ENCODE measurements at regions not wholly inside any gene's neighbourhood (a gene's known extent, or its start where the extent isn't known, plus 50 kb on each side); places are given as distances from the start of the nearest gene placed in this dataset.

DNA sequence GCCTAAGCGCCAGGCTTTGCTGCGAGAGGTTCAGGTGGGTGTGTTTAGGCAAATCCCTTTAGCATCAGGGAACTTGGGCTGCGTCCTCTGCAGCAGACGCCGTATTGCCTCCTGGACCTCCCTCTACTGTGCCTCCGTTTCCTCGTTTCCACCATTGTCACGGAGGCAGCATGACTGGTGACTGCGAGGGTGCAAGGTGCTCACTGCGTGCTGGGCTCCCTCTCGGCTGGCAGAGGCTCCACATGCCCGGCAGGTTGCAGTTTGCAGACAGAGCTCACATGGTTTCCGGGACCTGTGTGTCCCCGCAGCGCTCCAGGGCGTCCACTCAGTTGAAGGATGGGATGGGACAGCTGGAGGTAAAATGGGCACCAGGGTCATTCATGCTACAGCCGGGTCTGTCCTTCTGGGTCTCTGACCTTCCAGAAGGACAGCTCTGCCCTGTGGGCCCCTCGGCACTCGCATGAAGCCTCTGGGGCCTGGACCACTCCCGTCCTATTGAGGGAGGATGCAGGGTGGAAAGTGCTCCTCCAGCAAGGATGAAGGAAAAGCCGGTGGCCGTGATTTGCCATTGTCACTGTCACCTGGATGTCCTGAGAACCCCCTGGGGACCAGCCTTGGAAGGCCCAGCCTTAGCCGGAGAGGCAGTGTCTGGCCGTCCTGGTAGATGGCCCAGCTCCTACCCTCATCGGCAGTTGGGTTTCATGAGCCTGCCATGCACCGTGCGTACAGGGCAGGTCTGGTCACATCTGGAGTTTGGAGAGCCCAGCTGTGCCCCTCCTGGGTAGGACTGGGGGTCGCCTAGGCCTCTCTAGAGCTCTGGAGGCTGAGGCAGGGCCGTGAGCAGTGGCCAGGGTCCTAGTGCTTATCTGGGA lies 146.5 kb downstream of the KIF26A start (continued):
- TF ChIP-seq, protein P1, sequence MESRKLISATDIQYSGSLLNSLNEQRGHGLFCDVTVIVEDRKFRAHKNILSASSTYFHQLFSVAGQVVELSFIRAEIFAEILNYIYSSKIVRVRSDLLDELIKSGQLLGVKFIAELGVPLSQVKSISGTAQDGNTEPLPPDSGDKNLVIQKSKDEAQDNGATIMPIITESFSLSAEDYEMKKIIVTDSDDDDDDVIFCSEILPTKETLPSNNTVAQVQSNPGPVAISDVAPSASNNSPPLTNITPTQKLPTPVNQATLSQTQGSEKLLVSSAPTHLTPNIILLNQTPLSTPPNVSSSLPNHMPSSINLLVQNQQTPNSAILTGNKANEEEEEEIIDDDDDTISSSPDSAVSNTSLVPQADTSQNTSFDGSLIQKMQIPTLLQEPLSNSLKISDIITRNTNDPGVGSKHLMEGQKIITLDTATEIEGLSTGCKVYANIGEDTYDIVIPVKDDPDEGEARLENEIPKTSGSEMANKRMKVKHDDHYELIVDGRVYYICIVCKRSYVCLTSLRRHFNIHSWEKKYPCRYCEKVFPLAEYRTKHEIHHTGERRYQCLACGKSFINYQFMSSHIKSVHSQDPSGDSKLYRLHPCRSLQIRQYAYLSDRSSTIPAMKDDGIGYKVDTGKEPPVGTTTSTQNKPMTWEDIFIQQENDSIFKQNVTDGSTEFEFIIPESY (IDR thresholded peaks at IDR 0.05), result no peak
- TF ChIP-seq, protein P2, sequence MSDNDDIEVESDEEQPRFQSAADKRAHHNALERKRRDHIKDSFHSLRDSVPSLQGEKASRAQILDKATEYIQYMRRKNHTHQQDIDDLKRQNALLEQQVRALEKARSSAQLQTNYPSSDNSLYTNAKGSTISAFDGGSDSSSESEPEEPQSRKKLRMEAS (IDR thresholded peaks at IDR 0.05), result no peak
- no peak for TF ChIP-seq FOXA2 (IDR thresholded peaks at IDR 0.05)

DNA sequence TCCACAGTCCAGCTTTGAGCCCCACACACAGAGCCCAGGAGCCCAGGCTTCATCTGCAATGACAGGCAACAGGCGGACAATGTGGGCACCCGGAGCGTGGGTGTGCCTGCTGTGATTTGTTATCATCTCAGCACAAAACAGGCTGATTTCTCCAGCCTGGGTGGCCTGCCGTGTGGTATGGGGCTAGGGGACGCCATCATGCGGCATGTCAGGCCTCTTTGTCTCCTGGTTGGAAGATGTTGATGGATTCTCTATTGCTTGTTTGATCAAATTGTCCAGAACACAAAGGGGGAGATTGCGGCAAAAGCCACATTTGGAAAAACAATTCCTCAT lies 147.1 kb downstream of the KIF26A start:
- Histone ChIP-seq H3K9me3 (ENCODE audit: control insufficient read depth in 4 of 4, low read length in 3 of 4) (no peaks in the 10 kb centered on the region), H3K4me1 (ENCODE audit: control insufficient read depth in 4 of 4, insufficient read depth in 4 of 4, low read length in 3 of 4) (peaks cover 22 to 32% (median 29%) of the 10 kb centered on the region in 4 donors), H3K4me3 (ENCODE audit: low read depth in 1 of 3, low read length in 3 of 3) (no peak overlapping the region), H3K27me3 (ENCODE audit: control insufficient read depth in 4 of 4, insufficient read depth in 4 of 4, low read length in 3 of 4) (no peaks in the 10 kb centered on the region), H3K9ac (ENCODE audit: low read depth in 1 of 2, low read length in 2 of 2) (no peak overlapping the region), H3K36me3 (ENCODE audit: control insufficient read depth in 4 of 4, insufficient read depth in 3 of 4, low read depth in 1 of 4, low read length in 3 of 4) (no peaks in the 10 kb centered on the region), H3K27ac (ENCODE audit: low read depth in 1 of 2, low read length in 2 of 2) (no peak overlapping the region)
- no peak for DNase-seq (ENCODE audit: low spot score)
- 90% methylated on average over 7 of the region's 7 CpGs for WGBS
- no peak for TF ChIP-seq JUND (IDR thresholded peaks at IDR 0.05)
- TF ChIP-seq FOXA1 (IDR thresholded peaks at IDR 0.05), result no peak
- TF ChIP-seq HNF4A (conservative IDR thresholded peaks at IDR 0.05), result no peak
- TF ChIP-seq RAD21 (IDR thresholded peaks at IDR 0.05), result no peak
- no peak for TF ChIP-seq EGR1 (IDR thresholded peaks at IDR 0.05; ENCODE audit: low read depth in 2 of 2)
- TF ChIP-seq, protein P3, sequence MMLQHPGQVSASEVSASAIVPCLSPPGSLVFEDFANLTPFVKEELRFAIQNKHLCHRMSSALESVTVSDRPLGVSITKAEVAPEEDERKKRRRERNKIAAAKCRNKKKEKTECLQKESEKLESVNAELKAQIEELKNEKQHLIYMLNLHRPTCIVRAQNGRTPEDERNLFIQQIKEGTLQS (IDR thresholded peaks at IDR 0.05), result no peak
- TF ChIP-seq FOXA2 (IDR thresholded peaks at IDR 0.05), result no peak
- TF ChIP-seq YY1 (IDR thresholded peaks at IDR 0.05), result no peak
- TF ChIP-seq, protein P4, sequence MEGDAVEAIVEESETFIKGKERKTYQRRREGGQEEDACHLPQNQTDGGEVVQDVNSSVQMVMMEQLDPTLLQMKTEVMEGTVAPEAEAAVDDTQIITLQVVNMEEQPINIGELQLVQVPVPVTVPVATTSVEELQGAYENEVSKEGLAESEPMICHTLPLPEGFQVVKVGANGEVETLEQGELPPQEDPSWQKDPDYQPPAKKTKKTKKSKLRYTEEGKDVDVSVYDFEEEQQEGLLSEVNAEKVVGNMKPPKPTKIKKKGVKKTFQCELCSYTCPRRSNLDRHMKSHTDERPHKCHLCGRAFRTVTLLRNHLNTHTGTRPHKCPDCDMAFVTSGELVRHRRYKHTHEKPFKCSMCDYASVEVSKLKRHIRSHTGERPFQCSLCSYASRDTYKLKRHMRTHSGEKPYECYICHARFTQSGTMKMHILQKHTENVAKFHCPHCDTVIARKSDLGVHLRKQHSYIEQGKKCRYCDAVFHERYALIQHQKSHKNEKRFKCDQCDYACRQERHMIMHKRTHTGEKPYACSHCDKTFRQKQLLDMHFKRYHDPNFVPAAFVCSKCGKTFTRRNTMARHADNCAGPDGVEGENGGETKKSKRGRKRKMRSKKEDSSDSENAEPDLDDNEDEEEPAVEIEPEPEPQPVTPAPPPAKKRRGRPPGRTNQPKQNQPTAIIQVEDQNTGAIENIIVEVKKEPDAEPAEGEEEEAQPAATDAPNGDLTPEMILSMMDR (IDR thresholded peaks at IDR 0.05; ENCODE audit: low read depth, low read length, missing input control), result no peak
- no peak for TF ChIP-seq RXRA (IDR thresholded peaks at IDR 0.05)
- no peak for TF ChIP-seq SP1 (IDR thresholded peaks at IDR 0.05)
- TF ChIP-seq HNF4G (IDR thresholded peaks at IDR 0.05), result no peak
- no peak for TF ChIP-seq GABPA (IDR thresholded peaks at IDR 0.05 in 1 of 2, conservative IDR thresholded peaks at IDR 0.05 in 1 of 2)
- TF ChIP-seq TAF1 (conservative IDR thresholded peaks at IDR 0.05), result no peak
- TF ChIP-seq, protein P5, sequence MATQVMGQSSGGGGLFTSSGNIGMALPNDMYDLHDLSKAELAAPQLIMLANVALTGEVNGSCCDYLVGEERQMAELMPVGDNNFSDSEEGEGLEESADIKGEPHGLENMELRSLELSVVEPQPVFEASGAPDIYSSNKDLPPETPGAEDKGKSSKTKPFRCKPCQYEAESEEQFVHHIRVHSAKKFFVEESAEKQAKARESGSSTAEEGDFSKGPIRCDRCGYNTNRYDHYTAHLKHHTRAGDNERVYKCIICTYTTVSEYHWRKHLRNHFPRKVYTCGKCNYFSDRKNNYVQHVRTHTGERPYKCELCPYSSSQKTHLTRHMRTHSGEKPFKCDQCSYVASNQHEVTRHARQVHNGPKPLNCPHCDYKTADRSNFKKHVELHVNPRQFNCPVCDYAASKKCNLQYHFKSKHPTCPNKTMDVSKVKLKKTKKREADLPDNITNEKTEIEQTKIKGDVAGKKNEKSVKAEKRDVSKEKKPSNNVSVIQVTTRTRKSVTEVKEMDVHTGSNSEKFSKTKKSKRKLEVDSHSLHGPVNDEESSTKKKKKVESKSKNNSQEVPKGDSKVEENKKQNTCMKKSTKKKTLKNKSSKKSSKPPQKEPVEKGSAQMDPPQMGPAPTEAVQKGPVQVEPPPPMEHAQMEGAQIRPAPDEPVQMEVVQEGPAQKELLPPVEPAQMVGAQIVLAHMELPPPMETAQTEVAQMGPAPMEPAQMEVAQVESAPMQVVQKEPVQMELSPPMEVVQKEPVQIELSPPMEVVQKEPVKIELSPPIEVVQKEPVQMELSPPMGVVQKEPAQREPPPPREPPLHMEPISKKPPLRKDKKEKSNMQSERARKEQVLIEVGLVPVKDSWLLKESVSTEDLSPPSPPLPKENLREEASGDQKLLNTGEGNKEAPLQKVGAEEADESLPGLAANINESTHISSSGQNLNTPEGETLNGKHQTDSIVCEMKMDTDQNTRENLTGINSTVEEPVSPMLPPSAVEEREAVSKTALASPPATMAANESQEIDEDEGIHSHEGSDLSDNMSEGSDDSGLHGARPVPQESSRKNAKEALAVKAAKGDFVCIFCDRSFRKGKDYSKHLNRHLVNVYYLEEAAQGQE (IDR thresholded peaks at IDR 0.05), result no peak
- TF ChIP-seq NR2F2 (IDR thresholded peaks at IDR 0.05), result no peak
